Fibroblast of skin of scalp (primary cell): ENCODE measurements at regions not wholly inside any gene's neighbourhood (a gene's known extent, or its start where the extent isn't known, plus 50 kb on each side); places are given as distances from the start of the nearest gene placed in this dataset.

Experiments
- DNase-seq: peaks from one replicate; pipeline ENCODE4 v3.0.0-alpha.2; 2013

DNA sequence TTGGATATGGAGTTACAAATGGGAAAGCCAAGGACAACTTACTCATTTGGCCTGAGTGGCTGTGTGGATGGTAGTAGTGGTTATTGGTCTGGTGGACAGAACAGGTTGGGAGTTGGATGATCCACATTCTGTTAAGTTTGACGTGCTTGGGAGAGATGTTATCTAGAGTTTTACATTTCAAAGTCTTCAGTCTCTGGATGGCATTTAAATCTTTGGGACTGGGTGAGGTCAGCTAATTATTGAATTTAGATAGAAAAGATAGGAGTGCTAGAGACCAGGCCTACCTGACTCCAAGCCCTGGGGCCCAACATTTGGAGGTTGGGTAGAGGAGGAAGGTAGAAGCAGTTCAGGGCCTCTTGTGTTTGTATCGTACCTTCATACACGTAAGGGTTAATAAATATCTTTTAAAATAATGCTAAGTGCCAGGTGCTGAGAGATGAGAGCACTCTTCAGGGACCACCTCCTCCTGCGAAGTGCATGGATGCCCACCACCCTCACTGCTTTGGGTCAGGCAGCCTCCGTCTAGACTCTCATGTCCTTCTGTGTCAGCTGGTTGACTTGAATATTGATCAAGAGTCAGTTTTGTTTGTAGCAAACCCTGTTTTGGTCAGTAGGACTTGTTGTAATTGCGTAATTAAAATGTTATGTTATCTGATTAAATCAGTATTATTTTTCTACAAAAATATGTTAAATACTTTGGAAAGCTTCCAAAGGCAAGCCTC lies 460.4 kb upstream of the RGS6 start:
- no peak for DNase-seq

DNA sequence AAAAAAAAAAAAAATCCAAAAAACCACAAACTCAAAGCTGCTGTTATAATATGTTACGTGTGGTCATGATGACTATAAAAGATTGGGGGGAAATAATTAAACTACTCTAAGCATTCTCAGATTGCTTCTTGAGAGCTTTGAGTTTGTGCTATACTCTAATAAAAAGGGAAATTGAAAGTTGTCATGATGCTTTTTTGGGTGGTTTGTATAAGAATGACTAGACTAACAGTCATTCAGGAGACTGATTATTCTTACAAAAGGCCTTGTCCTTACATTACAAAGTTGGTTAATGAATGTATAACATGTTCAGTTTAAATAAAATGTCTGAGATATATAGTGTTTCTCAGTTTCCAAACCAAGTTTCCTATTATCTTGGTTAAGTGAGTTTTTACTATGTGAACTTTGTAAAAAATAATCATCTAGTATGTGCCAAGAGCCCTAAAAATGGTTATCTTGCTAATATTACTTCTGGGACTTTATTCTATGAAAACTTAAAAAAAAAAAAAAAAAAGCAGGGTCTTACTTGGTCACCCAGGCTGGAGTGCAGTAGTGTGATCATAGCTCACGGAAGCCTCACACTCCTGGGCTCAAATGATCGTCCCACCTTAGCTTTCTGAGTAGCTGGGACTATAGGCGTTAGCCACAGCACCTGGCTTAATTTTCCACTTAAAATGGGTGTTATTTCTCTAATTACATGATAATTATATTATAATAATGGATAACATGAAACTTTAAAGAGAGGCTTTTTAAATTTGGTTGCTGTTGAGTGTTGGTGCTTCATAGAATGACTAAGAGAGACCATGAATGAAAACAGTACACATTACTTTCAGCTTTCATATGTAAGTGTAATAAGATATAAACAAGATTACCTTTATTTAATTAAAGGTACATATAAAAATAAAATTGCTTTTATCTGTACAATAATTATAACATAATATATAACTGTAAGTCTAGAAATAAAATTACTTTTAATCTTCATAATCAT lies 459.6 kb upstream of the RGS6 start:
- DNase-seq: peak; percentile 68

- DNase-seq: no peak
Measured at GRCh38 chr14:71473843-71474242, 458.4 kb upstream of the RGS6 start.

DNA sequence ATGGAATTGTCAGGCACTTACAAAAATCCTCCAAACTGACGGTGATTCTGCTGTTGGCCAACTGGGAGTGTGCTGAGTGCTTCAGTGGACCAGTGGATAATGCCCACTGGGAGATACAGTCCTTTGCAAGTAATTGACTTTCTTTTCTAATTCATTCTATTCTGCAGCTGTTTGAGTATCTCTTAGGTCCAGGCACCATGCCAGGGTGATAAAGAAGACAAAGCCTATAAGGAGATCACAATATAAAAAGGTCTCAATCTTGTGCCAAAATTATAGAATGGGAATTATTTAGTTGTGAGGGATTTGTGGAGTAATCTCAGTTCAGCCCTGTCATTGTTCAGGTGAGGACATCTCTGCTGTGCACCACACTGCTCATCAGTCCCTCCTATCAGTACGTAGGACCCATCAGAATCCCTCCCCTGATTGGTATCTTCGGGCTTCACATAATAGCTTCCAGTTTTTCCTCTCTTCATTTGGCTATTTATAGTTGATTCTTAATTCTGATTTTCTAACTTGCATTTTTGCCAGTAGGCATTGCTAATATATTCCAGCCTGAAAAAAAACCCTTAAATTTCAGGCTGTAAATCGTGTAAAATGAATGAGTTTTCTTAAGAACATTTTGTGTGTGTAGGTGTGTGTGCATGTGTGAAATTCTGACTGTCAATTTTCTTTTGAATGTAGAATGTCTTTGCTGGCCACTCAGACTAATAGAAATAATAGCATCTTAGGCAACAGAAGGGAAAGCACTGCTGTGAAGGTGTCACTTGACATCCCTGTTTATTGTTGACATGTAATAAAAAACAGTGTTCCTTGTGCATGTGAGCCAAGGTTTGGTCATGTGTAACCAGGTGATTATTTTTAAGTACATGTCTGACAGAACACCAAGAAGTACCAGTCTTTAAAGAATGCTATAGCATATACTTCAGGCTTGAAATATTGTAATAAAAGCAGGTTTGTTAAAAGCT lies 457.6 kb upstream of the RGS6 start:
- no peak for DNase-seq

DNA sequence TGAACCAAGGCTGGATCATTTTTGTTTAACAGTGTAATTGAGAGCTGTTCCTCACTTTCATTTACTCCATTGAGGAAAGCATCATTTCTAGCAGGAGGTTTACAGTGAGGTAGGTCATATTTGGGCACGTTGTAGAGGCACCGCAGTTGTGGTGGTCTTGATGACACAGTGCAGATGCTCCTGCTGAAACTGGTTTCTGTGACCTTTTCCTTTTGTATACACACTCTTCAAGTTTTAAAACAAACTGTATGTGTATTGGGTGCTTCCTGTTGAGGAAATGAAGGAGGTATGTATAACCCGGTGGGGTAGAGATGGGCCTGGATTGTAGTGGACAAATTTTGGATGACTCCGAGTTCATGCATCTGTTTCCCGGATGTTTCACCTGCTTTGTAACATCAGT lies 456.3 kb upstream of the RGS6 start:
- DNase-seq: no peak

- DNase-seq: peak; percentile 36
Measured at GRCh38 chr14:71478542-71478941, 453.7 kb upstream of the RGS6 start.

DNA sequence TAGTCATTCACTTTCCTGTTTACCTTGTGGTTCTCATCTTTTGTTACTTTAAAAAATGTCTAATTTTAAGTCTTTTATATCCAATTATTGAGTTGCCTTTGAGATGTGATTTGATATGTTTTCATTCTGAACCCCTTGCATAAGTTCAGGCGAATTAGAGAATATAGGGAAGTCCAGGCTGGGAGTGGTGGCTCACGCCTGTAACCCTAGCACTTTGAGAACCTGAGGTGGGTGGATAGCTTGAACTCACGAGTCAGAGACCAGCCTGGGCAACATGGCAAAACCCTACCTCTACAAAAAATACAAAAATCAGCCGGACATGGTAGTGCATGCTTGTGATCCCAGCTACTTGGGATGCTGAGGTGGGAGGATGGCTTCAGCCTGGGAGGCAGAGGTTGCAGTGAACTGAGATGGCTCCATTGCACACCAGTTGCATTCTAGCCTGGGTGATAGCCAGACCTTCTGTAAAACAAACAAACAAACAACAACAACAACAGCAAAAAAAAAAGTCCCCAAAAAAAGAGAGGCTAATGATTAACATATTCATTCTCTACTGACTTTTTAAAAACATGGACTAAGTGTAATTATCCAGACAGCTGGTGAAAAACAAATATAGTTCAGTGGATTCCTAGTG lies 451.1 kb upstream of the RGS6 start:
- DNase-seq: no peak

DNA sequence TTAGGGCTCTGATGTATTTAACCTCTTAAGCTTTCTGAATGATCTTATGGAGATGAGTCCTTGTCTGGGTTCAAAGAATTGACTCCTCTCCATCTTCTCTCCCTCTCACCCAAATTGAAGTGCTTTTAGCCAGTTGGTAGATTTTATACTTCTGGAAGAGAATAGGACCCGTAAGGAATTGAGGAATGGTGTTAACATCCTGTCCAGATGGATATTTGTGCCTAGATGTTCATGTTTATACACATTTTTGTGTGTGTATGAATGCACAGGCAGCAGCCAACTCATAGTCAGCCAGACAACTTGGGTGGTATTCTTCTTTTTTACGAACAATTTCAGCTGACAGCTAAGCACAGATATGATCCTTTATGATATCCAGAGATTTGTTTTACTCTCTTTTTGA lies 449.6 kb upstream of the RGS6 start:
- peak; percentile 82 for DNase-seq

GRCh38 chr14:71483154-71483553 lies 449.1 kb upstream of the RGS6 start:
- no peak for DNase-seq

- DNase-seq: peak; percentile 25
Measured at GRCh38 chr14:71485833-71486232, 446.4 kb upstream of the RGS6 start.

- DNase-seq: peak; percentile 45
Measured at GRCh38 chr14:71486279-71486678, 445.9 kb upstream of the RGS6 start.

GRCh38 chr14:71487449-71487848 lies 444.8 kb upstream of the RGS6 start:
- no peak for DNase-seq

DNA sequence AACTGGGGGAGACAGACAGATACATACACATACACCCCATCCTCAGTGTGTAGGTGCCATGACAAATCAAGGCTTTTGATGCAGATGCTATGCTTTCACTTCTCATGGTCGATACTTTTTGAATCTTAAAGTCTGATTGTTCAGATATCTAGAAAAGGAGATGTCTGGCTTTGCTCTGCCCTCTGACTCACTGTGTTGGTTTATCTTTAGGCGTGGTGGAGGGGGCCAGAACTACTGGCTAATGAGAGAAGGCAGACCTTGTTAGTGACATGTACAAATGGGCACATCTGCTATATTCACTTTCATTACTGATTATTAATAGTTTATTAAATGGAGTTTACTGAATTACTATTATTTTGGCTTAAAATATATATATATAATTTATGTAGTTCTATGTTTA lies 444.3 kb upstream of the RGS6 start:
- DNase-seq: peak; percentile 40

DNA sequence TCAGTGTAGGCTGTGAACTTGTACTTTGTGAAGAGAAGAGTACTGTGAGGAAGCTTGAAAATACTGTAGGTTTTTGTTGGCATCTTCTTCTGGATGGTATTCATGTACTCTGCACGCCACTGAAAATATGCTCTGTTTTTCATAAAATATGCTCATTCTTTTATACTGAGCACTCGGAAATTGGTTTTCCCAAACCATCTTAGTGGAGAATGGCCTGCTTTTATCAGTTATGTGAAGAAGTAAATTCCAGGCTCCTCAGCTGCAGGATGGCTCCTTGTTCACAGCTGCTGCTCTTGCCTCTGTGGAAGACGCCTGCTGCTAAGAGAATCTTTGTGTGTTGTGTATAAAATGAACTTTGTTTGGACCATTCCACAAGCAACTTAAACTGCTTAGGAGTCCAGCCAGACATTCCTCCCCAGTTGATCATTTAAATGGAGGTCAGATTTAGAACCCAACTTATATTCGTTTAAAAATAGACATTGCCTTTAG lies 443.5 kb upstream of the RGS6 start:
- DNase-seq: peak; percentile 93

DNA sequence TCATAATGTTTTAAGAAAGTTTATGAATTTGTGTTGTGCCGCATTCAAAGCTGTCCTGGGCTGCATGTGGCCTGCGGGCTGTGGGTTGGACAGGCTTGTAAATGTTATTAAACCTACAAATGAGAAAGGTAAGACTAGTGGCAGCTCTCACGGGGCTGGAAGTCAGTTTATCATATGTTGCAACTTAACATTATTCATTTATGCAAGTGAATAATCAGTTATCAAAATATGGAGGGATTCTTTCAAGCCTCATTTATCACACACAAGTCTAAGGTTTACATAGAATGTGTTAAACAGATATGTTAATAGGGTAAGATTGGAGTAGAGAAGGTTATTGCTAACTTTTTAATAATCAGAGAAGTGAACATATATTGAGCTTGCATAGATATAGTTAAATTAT lies 442.5 kb upstream of the RGS6 start:
- DNase-seq: no peak

- DNase-seq: no peak
Measured at GRCh38 chr14:71491931-71492330, 440.3 kb upstream of the RGS6 start.

DNA sequence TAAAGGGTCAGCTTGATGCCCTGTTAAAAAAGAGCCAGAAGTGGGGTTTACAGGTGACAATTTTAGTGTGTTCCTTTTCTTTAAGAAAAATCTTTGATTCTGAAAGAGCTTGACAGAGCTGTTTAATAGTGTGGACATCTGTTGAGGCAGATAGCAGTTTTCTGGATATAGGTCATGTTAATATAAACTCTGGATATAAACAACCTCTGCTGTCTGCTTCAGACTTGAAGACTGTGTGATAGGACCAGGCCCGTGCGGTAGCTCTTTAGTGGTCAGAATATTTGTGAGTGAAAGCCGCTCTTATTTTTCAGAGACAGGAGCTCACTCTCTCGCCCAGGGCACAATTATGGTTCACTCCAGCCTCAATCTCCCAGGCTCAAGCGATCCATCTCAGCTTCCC lies 439.9 kb upstream of the RGS6 start:
- no peak for DNase-seq

- no peak for DNase-seq
Measured at GRCh38 chr14:71497645-71498086, 434.6 kb upstream of the RGS6 start.

DNA sequence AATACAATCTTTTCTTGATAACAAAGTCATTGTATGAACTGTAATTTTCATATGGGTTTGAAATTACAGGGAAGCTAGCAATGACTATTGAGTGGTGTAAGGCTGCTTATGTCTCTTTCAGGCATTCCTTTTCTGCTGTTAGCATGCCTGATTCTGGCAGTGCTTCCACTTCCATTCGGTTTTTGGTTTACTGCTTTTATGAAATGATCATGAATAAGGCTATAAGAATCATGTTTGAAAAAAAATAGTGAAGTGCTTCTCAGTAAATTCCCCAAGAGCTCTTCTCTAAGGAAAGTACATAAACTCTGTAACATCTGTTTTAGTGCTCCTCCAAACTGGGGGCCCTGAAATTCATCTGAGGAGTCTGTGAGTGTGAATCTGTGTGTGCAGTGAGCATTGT lies 434.0 kb upstream of the RGS6 start:
- peak; percentile 61 for DNase-seq

GRCh38 chr14:71499018-71499417 lies 433.2 kb upstream of the RGS6 start:
- DNase-seq: no peak

DNA sequence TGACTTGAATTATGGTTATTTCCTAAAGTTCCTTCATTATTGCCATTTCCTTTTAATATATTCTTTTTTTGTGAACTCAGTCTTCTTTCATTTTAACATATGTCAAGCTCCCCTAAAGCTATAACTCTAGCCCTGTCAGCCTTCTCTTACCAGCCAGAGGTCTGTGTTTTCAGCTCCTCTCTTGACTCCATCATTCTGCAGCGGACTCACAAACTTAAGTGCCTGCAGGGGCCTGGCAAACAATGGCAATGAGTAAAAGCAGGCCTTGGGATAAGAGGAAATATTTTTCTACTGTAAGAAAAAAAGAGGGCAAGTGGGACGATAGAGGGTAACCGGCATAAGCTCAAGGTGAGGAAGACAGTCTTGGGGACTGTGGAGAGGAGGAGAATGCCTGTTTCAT lies 424.5 kb upstream of the RGS6 start:
- DNase-seq: no peak

DNA sequence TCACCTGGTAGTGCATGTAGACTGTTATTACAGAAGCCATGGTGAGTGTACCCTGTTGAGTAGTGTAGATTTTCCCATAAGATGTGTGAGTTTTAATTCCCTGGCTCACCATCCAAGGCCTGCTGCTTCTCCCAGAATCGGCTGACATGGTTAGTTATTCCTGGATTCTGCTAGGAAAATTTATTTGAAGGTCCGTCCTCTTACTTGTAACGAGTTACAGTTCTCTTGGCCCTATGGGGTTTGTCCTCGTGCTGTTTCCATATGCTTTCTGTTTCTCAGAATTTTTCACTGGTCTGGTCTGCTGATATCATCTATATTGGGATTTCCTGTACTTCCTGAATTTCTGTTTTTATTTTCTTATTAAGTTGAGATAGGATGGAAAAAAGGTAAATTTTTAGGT lies 423.3 kb upstream of the RGS6 start:
- DNase-seq: no peak
